Chondrocyte (in vitro differentiated cells): ENCODE measurements at regions not wholly inside any gene's neighbourhood (a gene's known extent, or its start where the extent isn't known, plus 50 kb on each side); places are given as distances from the start of the nearest gene placed in this dataset.

ENCODE experiments used
- DNase-seq: peaks from one replicate; pipeline ENCODE4 v3.0.0; 2021; ENCODE audit warnings: mixed read lengths, low spot score
- H3K27ac Mint-ChIP-seq: one replicate; pipeline ENCODE4 v1.8.0; 2021; ENCODE audit warnings: mild to moderate bottlenecking, moderate library complexity, mixed read lengths; ENCODE audit not compliant: unreplicated experiment
- H3K27me3 Mint-ChIP-seq: 2 replicates; pipeline ENCODE4 v1.8.0; 2021; ENCODE audit warnings: low read depth, mixed read lengths
- H3K36me3 Mint-ChIP-seq: 2 replicates; pipeline ENCODE4 v1.8.0; 2021; ENCODE audit warnings: low read depth, mixed read lengths
- H3K4me1 Mint-ChIP-seq: 2 replicates; pipeline ENCODE4 v1.8.0; 2021; ENCODE audit warnings: low read depth, mild to moderate bottlenecking, mixed read lengths
- H3K4me3 Mint-ChIP-seq: one replicate; pipeline ENCODE4 v1.8.0; 2021; ENCODE audit warnings: mild to moderate bottlenecking, moderate library complexity, mixed read lengths; ENCODE audit not compliant: unreplicated experiment
- H3K9me3 Mint-ChIP-seq: 2 replicates; pipeline ENCODE4 v1.8.0; 2021; ENCODE audit warnings: low read depth, mixed read lengths
- TF ChIP-seq, protein P1 (sequence below): fragments of 200-600 bp; sonication (generic); IDR thresholded peaks from 2 replicates; pipeline ENCODE4 v1.5.0; 2021; ENCODE audit warnings: antibody characterized with exemption, mild to moderate bottlenecking, moderate library complexity

DNA sequence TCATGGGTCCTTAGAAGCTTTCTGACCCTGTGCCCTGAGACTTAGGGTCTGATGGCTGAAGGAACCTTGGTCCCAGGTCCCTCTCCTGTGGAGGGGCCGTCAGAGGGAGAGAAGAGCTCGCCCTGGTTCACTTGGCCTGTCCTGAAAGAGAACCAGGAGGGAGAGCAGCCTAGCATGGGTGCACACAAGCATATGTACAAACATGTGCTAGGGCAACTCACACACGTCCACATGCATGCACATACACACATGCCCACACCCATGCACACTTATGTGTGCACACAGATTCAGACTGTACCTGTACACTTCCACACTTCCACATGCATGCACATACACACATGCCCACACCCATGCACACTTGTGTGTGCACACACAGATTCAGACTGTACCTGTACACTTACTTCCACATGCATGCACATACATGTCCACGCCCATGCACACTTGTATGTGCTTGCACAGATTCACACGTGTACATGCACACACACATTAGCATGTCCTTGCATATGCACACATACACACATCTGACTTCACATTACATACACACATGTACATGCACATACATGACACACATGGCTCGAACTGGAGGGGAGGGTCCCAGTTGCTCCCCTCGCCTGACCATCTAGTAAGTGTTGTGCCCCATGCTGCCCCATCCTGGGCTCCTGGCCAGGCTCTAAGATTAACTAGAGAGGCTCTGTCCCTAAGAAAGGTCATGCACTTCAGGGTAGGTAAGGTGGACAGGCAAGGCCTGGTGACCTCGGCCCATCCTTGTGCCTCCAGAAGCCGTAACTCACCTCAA, 122.0 kb downstream of the METRNL start:
- TF ChIP-seq, protein P1, sequence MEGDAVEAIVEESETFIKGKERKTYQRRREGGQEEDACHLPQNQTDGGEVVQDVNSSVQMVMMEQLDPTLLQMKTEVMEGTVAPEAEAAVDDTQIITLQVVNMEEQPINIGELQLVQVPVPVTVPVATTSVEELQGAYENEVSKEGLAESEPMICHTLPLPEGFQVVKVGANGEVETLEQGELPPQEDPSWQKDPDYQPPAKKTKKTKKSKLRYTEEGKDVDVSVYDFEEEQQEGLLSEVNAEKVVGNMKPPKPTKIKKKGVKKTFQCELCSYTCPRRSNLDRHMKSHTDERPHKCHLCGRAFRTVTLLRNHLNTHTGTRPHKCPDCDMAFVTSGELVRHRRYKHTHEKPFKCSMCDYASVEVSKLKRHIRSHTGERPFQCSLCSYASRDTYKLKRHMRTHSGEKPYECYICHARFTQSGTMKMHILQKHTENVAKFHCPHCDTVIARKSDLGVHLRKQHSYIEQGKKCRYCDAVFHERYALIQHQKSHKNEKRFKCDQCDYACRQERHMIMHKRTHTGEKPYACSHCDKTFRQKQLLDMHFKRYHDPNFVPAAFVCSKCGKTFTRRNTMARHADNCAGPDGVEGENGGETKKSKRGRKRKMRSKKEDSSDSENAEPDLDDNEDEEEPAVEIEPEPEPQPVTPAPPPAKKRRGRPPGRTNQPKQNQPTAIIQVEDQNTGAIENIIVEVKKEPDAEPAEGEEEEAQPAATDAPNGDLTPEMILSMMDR, result no peak
- DNase-seq, result no peak
- H3K36me3 Mint-ChIP-seq, result no peaks in the 10 kb centered on the region
- no peak overlapping the region for H3K27ac Mint-ChIP-seq
- peaks cover 54% of the 10 kb centered on the region for H3K4me1 Mint-ChIP-seq
- no peak overlapping the region for H3K4me3 Mint-ChIP-seq
- no peaks in the 10 kb centered on the region for H3K9me3 Mint-ChIP-seq
- no peaks in the 10 kb centered on the region for H3K27me3 Mint-ChIP-seq

DNA sequence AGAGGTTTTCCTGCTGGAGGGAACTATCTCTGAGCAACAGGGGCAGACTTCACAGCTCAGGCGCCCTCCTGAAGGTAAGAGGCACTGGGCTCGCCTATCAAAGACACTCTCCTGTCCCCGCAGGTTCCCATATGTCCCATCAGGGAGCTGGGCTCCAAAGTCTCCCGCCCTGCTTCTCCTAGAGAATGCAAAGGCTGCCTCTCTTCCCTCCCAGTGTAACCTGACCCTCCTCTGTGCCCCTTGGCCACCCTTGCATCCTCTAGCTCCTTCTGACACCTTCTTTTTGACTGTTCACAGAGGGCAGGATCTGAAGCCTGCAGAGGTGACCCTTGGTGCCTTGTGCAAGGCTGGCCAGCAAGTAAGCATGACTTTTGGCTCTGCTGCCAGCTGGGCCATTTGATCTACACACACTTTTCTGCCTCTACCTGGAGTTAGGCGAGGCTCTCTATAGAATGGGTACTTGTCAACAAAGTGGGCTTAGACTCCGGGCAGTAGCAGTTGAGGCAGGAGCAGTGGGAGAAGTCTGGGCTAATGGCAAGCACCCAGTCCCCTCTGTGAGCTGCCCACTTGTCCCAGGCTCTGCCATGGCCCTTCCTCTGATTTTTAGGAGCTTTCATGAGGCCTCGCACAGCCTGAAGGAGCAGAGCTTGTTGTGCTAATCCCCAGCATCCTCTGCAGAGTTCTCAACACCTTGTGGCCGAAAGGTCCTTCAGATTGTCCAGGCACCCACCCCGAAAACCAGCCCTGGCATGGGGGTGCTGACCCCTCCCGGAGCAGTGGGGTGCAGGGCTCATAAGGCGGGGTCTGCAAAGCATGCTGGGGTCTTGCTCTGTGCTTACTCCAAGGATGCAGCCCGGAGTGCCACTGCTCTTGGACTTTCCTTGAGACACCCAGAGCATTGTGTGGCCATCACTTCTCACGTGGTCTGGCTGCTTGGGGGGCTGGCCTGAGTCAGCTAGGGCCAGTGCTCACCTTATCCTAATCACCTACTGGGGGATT, 122.9 kb downstream of the METRNL start:
- H3K27me3 Mint-ChIP-seq, result no peaks in the 10 kb centered on the region
- no peak overlapping the region for H3K4me3 Mint-ChIP-seq
- H3K9me3 Mint-ChIP-seq, result no peaks in the 10 kb centered on the region
- H3K4me1 Mint-ChIP-seq, result peaks cover 49% of the 10 kb centered on the region
- peak overlapping the region; percentile 84 for H3K27ac Mint-ChIP-seq
- DNase-seq, result peak; percentile 82
- no peaks in the 10 kb centered on the region for H3K36me3 Mint-ChIP-seq
- TF ChIP-seq, protein P1, result no peak

DNA sequence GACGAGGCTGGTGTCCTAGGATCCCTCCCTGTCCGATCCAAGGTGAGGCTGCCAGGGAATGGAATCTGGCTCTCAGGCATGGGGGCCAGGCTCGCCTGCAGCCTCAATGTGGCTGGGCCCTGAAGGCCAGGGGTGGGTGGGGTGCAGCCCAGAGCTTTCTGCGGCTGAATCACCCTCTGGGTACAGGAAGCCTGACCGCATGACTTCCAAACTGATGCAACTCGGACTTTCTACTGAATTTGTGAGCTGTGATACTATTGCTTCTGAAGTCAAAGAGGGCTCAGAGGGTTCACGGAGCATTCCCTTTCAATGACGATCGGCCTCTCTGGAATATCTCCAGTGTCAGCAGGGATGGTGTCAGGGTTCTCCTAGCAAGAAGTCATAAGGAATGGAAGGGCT, 123.7 kb downstream of the METRNL start:
- no peaks in the 10 kb centered on the region for H3K9me3 Mint-ChIP-seq
- no peaks in the 10 kb centered on the region for H3K27me3 Mint-ChIP-seq
- DNase-seq, result no peak
- H3K27ac Mint-ChIP-seq, result peak overlapping the region; percentile 89
- no peak overlapping the region for H3K4me3 Mint-ChIP-seq
- TF ChIP-seq, protein P1, result no peak
- no peaks in the 10 kb centered on the region for H3K36me3 Mint-ChIP-seq
- peaks cover 49% of the 10 kb centered on the region for H3K4me1 Mint-ChIP-seq

DNA sequence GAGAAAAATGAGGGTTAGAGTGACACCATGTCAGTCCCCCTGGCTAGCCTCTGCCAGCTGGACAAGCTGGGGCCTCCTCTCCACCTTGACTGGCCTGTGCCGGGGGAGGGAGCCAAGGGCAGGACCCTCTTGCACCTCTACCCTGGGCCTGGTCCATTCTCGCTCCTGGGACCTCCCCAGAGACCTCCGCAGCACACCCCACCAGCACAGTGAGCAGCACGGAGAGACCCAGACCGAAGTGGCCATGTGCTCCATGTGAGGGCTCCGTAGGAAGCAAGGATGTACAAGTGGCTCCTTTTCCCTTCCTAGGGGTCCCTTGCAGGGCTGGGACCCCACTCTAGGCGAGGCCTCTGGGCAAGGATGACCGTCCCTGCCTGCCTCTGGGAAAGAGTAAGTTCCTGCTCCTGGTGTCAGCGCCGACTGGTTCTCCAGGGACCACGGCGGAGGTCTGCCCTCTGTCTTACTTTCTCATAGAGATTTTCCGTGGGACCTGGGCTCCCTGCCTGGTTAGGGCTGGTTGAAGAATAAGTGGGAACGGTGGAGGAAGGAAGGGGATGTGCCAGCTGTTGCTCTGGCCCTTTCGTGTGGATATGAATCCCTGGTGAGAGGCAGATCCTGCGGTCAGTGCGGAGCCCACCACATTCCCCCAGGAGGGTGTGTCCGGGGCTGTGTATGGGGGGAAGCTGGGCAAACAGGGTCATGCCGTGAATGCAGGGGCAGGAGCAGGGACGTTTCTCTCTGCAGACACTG, 124.2 kb downstream of the METRNL start:
- H3K27ac Mint-ChIP-seq, result peak overlapping the region; percentile 89
- peaks cover 49% of the 10 kb centered on the region for H3K4me1 Mint-ChIP-seq
- H3K9me3 Mint-ChIP-seq, result no peaks in the 10 kb centered on the region
- DNase-seq, result peak; percentile 93
- H3K4me3 Mint-ChIP-seq, result no peak overlapping the region
- TF ChIP-seq, protein P1, result no peak
- H3K27me3 Mint-ChIP-seq, result no peaks in the 10 kb centered on the region
- H3K36me3 Mint-ChIP-seq, result no peaks in the 10 kb centered on the region
